K562 (cell line): ENCODE measurements at regions not wholly inside any gene's neighbourhood (a gene's known extent, or its start where the extent isn't known, plus 50 kb on each side); places are given as distances from the start of the nearest gene placed in this dataset.

Source experiments
- ATAC-seq: fragments of 200-7000 bp; cut with Tn5 transposase; 3 replicates; pipeline ENCODE4 v1.9.1; 2020; ENCODE audit warnings: moderate library complexity
- BruUV-seq: library from RNA; stranded (reverse); fragments of 400-500 nt; replicated peaks from 2 replicates; lab custom pipeline; 2021; lab: Mats Ljungman, UMichigan
- CTCF ChIA-PET: fragments of 300-600 bp; formaldehyde crosslinking; extraction: SDS; loops from one replicate; lab custom pipeline; 2021; ENCODE audit warnings: low intra/inter-chr PET ratio; lab: Yijun Ruan, JAX
- POLR2A ChIA-PET: fragments of 300-600, 350-650 bp; sonication (Branson Sonifier 250); formaldehyde crosslinking; extraction: SDS; loops from one replicate; lab custom pipeline; 2021; ENCODE audit warnings: antibody characterized with exemption, inconsistent platforms; lab: Yijun Ruan, JAX
- DNase-seq, 4 experiments: peaks; one replicate each; pipeline versions ENCODE4 v3.0.0 to v3.0.0-alpha.2; 2011 to 2018; ENCODE audit warnings: low spot score in 3 of 4, mixed read lengths in 3 of 4; ENCODE audit errors: extremely low read depth in 1 of 4
- FAIRE-seq: peaks from 2 replicates; lab custom pipeline; 2011; peaks lifted over from hg19 to GRCh38; lab: Jason Lieb, UNC
- H2AFZ ChIP-seq: 2 replicates; pipeline ENCODE4 v1.6.0; 2011; ENCODE audit warnings: low read depth, low read length, control low read depth, inconsistent platforms
- H3K27ac ChIP-seq: fragments of 200-600 bp; 3 replicates; pipeline ENCODE4 v1.8.0; 2011; ENCODE audit warnings: low read depth, mild to moderate bottlenecking, control low read depth, inconsistent platforms, low read length, moderate library complexity, mixed read lengths; ENCODE audit errors: extremely low read depth
- H3K27me3 ChIP-seq, 2 experiments: fragments of 300-600 bp in 1 of 2; 2 replicates in 1 of 2; 3 replicates in 1 of 2; pipeline versions ENCODE4 v1.6.0 to v1.8.0; 2011; ENCODE audit warnings: inconsistent platforms in 2 of 2, low read length in 2 of 2, mild to moderate bottlenecking in 1 of 2, mixed read lengths in 1 of 2, moderate library complexity in 1 of 2; ENCODE audit not compliant: control insufficient read depth in 2 of 2, insufficient read depth in 2 of 2
- H3K36me3 ChIP-seq: fragments of 300-600 bp; 3 replicates; pipeline ENCODE4 v1.8.0; 2011; ENCODE audit warnings: mild to moderate bottlenecking, low read length, inconsistent platforms; ENCODE audit not compliant: control insufficient read depth, insufficient read depth
- H3K4me1 ChIP-seq, 2 experiments: fragments of 200-600 bp in 1 of 2; replicated peaks in 1 of 2; 2 replicates in 1 of 2; 3 replicates in 1 of 2; pipeline versions ENCODE4 v1.5.1 to v1.8.0; 2011; ENCODE audit warnings: inconsistent platforms in 2 of 2, low read length in 2 of 2, mild to moderate bottlenecking in 1 of 2, mixed read lengths in 1 of 2, moderate library complexity in 1 of 2; ENCODE audit not compliant: control insufficient read depth in 2 of 2, insufficient read depth in 2 of 2
- H3K4me2 ChIP-seq: 2 replicates; pipeline ENCODE4 v1.6.1; 2011; ENCODE audit warnings: low read length, control low read depth, inconsistent platforms, mixed read lengths; ENCODE audit not compliant: insufficient read depth
- H3K4me3 ChIP-seq: fragments of 200-600 bp; sonication (generic), shearing (Covaris generic); 2 replicates; pipeline ENCODE4 v1.5.1; 2016; ENCODE audit warnings: control low read depth, inconsistent platforms
- H3K79me2 ChIP-seq: fragments of 200-600 bp; 3 replicates; pipeline ENCODE4 v1.8.0; 2011; ENCODE audit warnings: low read length, inconsistent platforms; ENCODE audit not compliant: control insufficient read depth, insufficient read depth
- H3K9ac ChIP-seq, 2 experiments: 2 replicates each; pipeline versions ENCODE4 v1.6.0 to v1.6.1; 2011; ENCODE audit warnings: low read depth in 2 of 2, low read length in 2 of 2, control low read depth in 1 of 2, inconsistent platforms in 1 of 2, mild to moderate bottlenecking in 1 of 2, mixed read lengths in 1 of 2; ENCODE audit not compliant: insufficient read depth in 1 of 2
- H3K9me1 ChIP-seq: one replicate; pipeline ENCODE4 v1.6.0; 2011; ENCODE audit warnings: inconsistent platforms, mild to moderate bottlenecking, low read length, moderate library complexity; ENCODE audit not compliant: control insufficient read depth, insufficient read depth
- H3K9me3 ChIP-seq: replicated peaks from 2 replicates; pipeline ENCODE4 v1.5.1; 2011; ENCODE audit warnings: low read depth, low read length, inconsistent platforms; ENCODE audit not compliant: control insufficient read depth, insufficient read depth
- H4K20me1 ChIP-seq: replicated peaks from 2 replicates; pipeline ENCODE4 v1.6.1; 2011; ENCODE audit warnings: low read length, inconsistent platforms, mixed read lengths; ENCODE audit not compliant: control insufficient read depth, insufficient read depth
- DMBX1 ChIP-seq: fragments of 250-450 bp; sonication (Bioruptor Pico); IDR thresholded peaks from 2 replicates; pipeline ENCODE4 v1.8.0; 2022; ENCODE audit warnings: inconsistent platforms, mild to moderate bottlenecking, moderate library complexity, borderline replicate concordance
- HIVEP1 ChIP-seq: fragments of 250-450 bp; sonication (Bioruptor Pico); IDR thresholded peaks from 2 replicates; pipeline ENCODE4 v1.4.0; 2020; ENCODE audit warnings: mild to moderate bottlenecking
- HOXB6 ChIP-seq: fragments of 250-450 bp; sonication (Bioruptor Pico); IDR thresholded peaks from 2 replicates; pipeline ENCODE4 v1.5.1; 2022; ENCODE audit warnings: mild to moderate bottlenecking, borderline replicate concordance
- MTF1 ChIP-seq: fragments of 250-450 bp; sonication (Bioruptor Pico); IDR thresholded peaks from 2 replicates; pipeline ENCODE4 v1.9.0; 2021; ENCODE audit warnings: moderate library complexity, mild to moderate bottlenecking, inconsistent platforms, borderline replicate concordance
- PCBP1 ChIP-seq: fragments of 200-400 bp; formaldehyde crosslinking; IDR thresholded peaks from 2 replicates; pipeline ENCODE4 v1.6.1; 2018; ENCODE audit warnings: mild to moderate bottlenecking, low read depth, low read length; ENCODE audit not compliant: poor library complexity, severe bottlenecking
- SAP30 ChIP-seq: fragments of 200-600 bp; sonication (generic); IDR thresholded peaks from 2 replicates; pipeline ENCODE4 v1.6.1; 2012; ENCODE audit warnings: borderline replicate concordance, low read depth, mild to moderate bottlenecking, moderate library complexity, low read length, control low read depth, inconsistent platforms; ENCODE audit not compliant: insufficient read depth, poor library complexity, severe bottlenecking
- SMAD2 ChIP-seq: fragments of 150-350 bp; IDR thresholded peaks from 2 replicates; pipeline ENCODE4 v1.6.1; 2014; ENCODE audit warnings: low read depth, mild to moderate bottlenecking, low read length
- ZNF507 ChIP-seq: conservative IDR thresholded peaks from 2 replicates; pipeline ENCODE4 v1.6.1; 2017; ENCODE audit warnings: missing genetic modification characterization, missing compliant biosample characterization
- WGBS: fragments of 100-300 bp; shearing (Covaris generic); methylation state at CpG from one replicate; pipeline ENCODE4 v1.1.6; 2016; ENCODE audit warnings: low coverage, mixed read lengths; ENCODE audit not compliant: insufficient coverage; ENCODE audit errors: missing lambda C conversion rate; 5-methylcytosine and 5-hydroxymethylcytosine counted together
- in situ Hi-C: fragments of 300-500 bp; cut with MboI; formaldehyde crosslinking; loops from 4 replicates; pipeline ENCODE4 v1.15.0; 2018; ENCODE audit warnings: inconsistent platforms, mixed read lengths
- intact Hi-C: fragments of 100-400 bp; cut with micrococcal nuclease; formaldehyde crosslinking; loops from 2 replicates; pipeline ENCODE4 v1.14.2; 2022

GRCh38 chr2:209046163-209046562, 377.7 kb upstream of the MAP2 start:
- Histone ChIP-seq H3K9me1 (no peaks in the 10 kb centered on the region), H3K36me3 (no peaks in the 10 kb centered on the region), H3K9ac (no peak overlapping the region)
- TF ChIP-seq SAP30 (no peak), PCBP1 (no peak), MTF1 (CRISPR knock-in tag) (no peak), HOXB6 (CRISPR knock-in tag) (no peak), SMAD2 (no peak), DMBX1 (CRISPR knock-in tag) (no peak), HIVEP1 (CRISPR knock-in tag) (no peak), ZNF507 (tag) (no peak)
- TF ChIP-seq, all 486 proteins: peak for 0
- H3K9me3 ChIP-seq, result no peaks in the 10 kb centered on the region
- no peak for ATAC-seq
- H3K79me2 ChIP-seq, result no peaks in the 10 kb centered on the region
- H2AFZ ChIP-seq, result no peak overlapping the region
- no peak overlapping the region for H3K4me2 ChIP-seq
- no peaks in the 10 kb centered on the region for H3K27me3 ChIP-seq
- intact Hi-C loops (no loop called here), in situ Hi-C loops (no loop called here)
- H3K4me3 ChIP-seq, result no peak overlapping the region
- WGBS, result 27% methylated on average over 2 of the region's 2 CpGs
- no TSS peak for BruUV-seq
- FAIRE-seq, result no peak
- ChIA-PET POLR2A (no interaction called here), CTCF (no interaction called here)
- H4K20me1 ChIP-seq, result no peaks in the 10 kb centered on the region
- H3K4me1 ChIP-seq, result no peaks in the 10 kb centered on the region
- DNase-seq, result no peak
- no peak overlapping the region for H3K27ac ChIP-seq
